A172 (cell line): ENCODE measurements at regions not wholly inside any gene's neighbourhood (a gene's known extent, or its start where the extent isn't known, plus 50 kb on each side); places are given as distances from the start of the nearest gene placed in this dataset.
"Not testable (repeated sequence)": the region's sequence is repeated elsewhere in the genome, so short reads cannot be mapped to it uniquely, and the experiment has no call there.

Source experiments
- DNase-seq: peaks from one replicate; pipeline ENCODE4 v3.0.0-alpha.2; 2015; ENCODE audit warnings: low spot score

GRCh38 chr19:27851543-27852060 lies 1361.3 kb downstream of the UQCRFS1 start:
- DNase-seq = no peak

- no peak for DNase-seq
These were observed 1361.9 kb downstream of the UQCRFS1 start for GRCh38 chr19:27851002-27851481.

GRCh38 chr19:27846944-27847343 lies 1366.0 kb downstream of the UQCRFS1 start:
- no peak for DNase-seq

- DNase-seq = no peak
These were observed 1368.7 kb downstream of the UQCRFS1 start for GRCh38 chr19:27844261-27844660.

GRCh38 chr19:27843861-27844260 lies 1369.1 kb downstream of the UQCRFS1 start:
- DNase-seq = no peak

GRCh38 chr19:27833031-27833430 lies 1379.9 kb downstream of the UQCRFS1 start:
- DNase-seq = no peak

GRCh38 chr19:27828829-27829228 lies 1384.1 kb downstream of the UQCRFS1 start:
- DNase-seq = no peak

GRCh38 chr19:27824108-27824507 lies 1388.8 kb downstream of the UQCRFS1 start:
- no peak for DNase-seq

- DNase-seq = no peak
These were observed 1390.6 kb downstream of the UQCRFS1 start for GRCh38 chr19:27822336-27822735.

- DNase-seq = no peak
These were observed 1391.4 kb downstream of the UQCRFS1 start for GRCh38 chr19:27821418-27822018.

- DNase-seq = no peak
These were observed 1397.0 kb downstream of the UQCRFS1 start for GRCh38 chr19:27815985-27816384.

GRCh38 chr19:27814834-27815233 lies 1398.1 kb downstream of the UQCRFS1 start:
- not testable (repeated sequence) for DNase-seq

- DNase-seq = not testable (repeated sequence)
These were observed 1398.7 kb downstream of the UQCRFS1 start for GRCh38 chr19:27814274-27814673.

GRCh38 chr19:27806471-27807070 lies 1406.4 kb downstream of the UQCRFS1 start:
- DNase-seq = no peak

- no peak for DNase-seq
These were observed 1407.1 kb downstream of the UQCRFS1 start for GRCh38 chr19:27805848-27806247.

GRCh38 chr19:27802293-27802692 lies 1410.7 kb downstream of the UQCRFS1 start:
- DNase-seq = not testable (repeated sequence)

GRCh38 chr19:27796540-27796939 lies 1416.4 kb downstream of the UQCRFS1 start:
- no peak for DNase-seq

- DNase-seq = no peak
These were observed 1416.9 kb downstream of the UQCRFS1 start for GRCh38 chr19:27796073-27796472.

GRCh38 chr19:27795369-27795768 lies 1417.6 kb downstream of the UQCRFS1 start:
- no peak for DNase-seq

- peak; percentile 30 for DNase-seq
These were observed 1418.4 kb downstream of the UQCRFS1 start for GRCh38 chr19:27794494-27795042.

- peak; percentile 91 for DNase-seq
These were observed 1419.1 kb downstream of the UQCRFS1 start for GRCh38 chr19:27793644-27794493.

GRCh38 chr19:27793128-27793643 lies 1419.8 kb downstream of the UQCRFS1 start:
- DNase-seq = peak; percentile 94
